Naive thymus-derived CD4-positive, alpha-beta T cell (primary cell): ENCODE measurements at regions not wholly inside any gene's neighbourhood (a gene's known extent, or its start where the extent isn't known, plus 50 kb on each side); places are given as distances from the start of the nearest gene placed in this dataset.
A peak's percentile ranks its signal among the peaks of the same experiment; 100 is the strongest.

Experiments used
- ATAC-seq: fragments of 150-1000 bp; cut with Tn5 transposase; 2 replicates; pipeline ENCODE4 v1.10.0; 2021; ENCODE audit warnings: mild to moderate bottlenecking, moderate library complexity
- CTCF ChIA-PET: fragments of 350-600 bp; sonication (Branson Sonifier 250); formaldehyde crosslinking; loops from one replicate; lab custom pipeline; 2021; ENCODE audit warnings: antibody characterized with exemption; lab: Charles Lee
- POLR2A ChIA-PET: fragments of 350-600 bp; sonication (Branson Sonifier 250); formaldehyde crosslinking; loops from one replicate; lab custom pipeline; 2021; ENCODE audit warnings: antibody characterized with exemption, inconsistent platforms; lab: Charles Lee
- DNase-seq, 9 donors: peaks; one replicate each; pipeline versions ENCODE4 v3.0.0 to v3.0.0-alpha.2; 2020 to 2022; ENCODE audit warnings: mixed read lengths in 1 of 9
- H3K27ac ChIP-seq: one replicate; pipeline ENCODE4 v1.7.0; 2013; ENCODE audit warnings: mild to moderate bottlenecking, low read depth, low read length, moderate library complexity
- H3K27me3 ChIP-seq, 2 donors: one replicate each; pipeline ENCODE4 v1.7.0; 2013; ENCODE audit warnings: low read length in 2 of 2, mild to moderate bottlenecking in 2 of 2, moderate library complexity in 2 of 2; ENCODE audit not compliant: control insufficient read depth in 2 of 2, insufficient read depth in 2 of 2
- H3K36me3 ChIP-seq, 3 experiments: 1 replicate in 2 of 3; 2 replicates in 1 of 3; pipeline ENCODE4 v1.7.0; 2013; ENCODE audit warnings: low read length in 3 of 3, mild to moderate bottlenecking in 3 of 3, moderate library complexity in 1 of 3; ENCODE audit not compliant: insufficient read depth in 3 of 3, control insufficient read depth in 2 of 3
- H3K4me1 ChIP-seq, 2 donors: one replicate each; pipeline ENCODE4 v1.7.0; 2013; ENCODE audit warnings: low read length in 2 of 2, mild to moderate bottlenecking in 2 of 2, moderate library complexity in 1 of 2; ENCODE audit not compliant: control insufficient read depth in 2 of 2, insufficient read depth in 2 of 2
- H3K4me3 ChIP-seq: 2 replicates; pipeline ENCODE4 v1.7.0; 2013; ENCODE audit warnings: mild to moderate bottlenecking, low read length
- H3K9me3 ChIP-seq, 3 experiments: 1 replicate in 2 of 3; 2 replicates in 1 of 3; pipeline ENCODE4 v1.7.0; 2013; ENCODE audit warnings: low read length in 3 of 3; ENCODE audit not compliant: control insufficient read depth in 2 of 3
- H3K27ac Mint-ChIP-seq, 9 donors: one replicate each; pipeline ENCODE4 v1.8.0; 2020 to 2022; ENCODE audit warnings: mixed read lengths in 9 of 9, mild to moderate bottlenecking in 8 of 9, moderate library complexity in 5 of 9, inconsistent platforms in 2 of 9
- H3K27me3 Mint-ChIP-seq, 5 donors: one replicate each; pipeline ENCODE4 v1.8.0; 2021 to 2022; ENCODE audit warnings: mixed read lengths in 5 of 5, mild to moderate bottlenecking in 1 of 5
- H3K36me3 Mint-ChIP-seq, 5 donors: one replicate each; pipeline ENCODE4 v1.8.0; 2020 to 2022; ENCODE audit warnings: mixed read lengths in 5 of 5, mild to moderate bottlenecking in 3 of 5, inconsistent platforms in 1 of 5
- H3K4me1 Mint-ChIP-seq, 7 donors: one replicate each; pipeline ENCODE4 v1.8.0; 2020 to 2022; ENCODE audit warnings: mixed read lengths in 7 of 7, mild to moderate bottlenecking in 3 of 7, inconsistent platforms in 1 of 7
- H3K4me3 Mint-ChIP-seq, 10 donors: one replicate each; pipeline ENCODE4 v1.8.0; 2020 to 2022; ENCODE audit warnings: mild to moderate bottlenecking in 10 of 10, mixed read lengths in 10 of 10, moderate library complexity in 6 of 10, inconsistent platforms in 2 of 10
- H3K9me3 Mint-ChIP-seq, 11 donors: one replicate each; pipeline ENCODE4 v1.8.0; 2020 to 2022; ENCODE audit warnings: mixed read lengths in 11 of 11, mild to moderate bottlenecking in 4 of 11, inconsistent platforms in 1 of 11, moderate library complexity in 1 of 11
- intact Hi-C, 2 donors: fragments of 100-400 bp; cut with micrococcal nuclease; formaldehyde crosslinking; loops; one replicate each; pipeline ENCODE4 v1.15.1; 2023

- Histone ChIP-seq H3K36me3 (no peaks in the 10 kb centered on the region), H3K4me3 (peak overlapping the region; percentile 33), H3K9me3 (no peaks in the 10 kb centered on the region), H3K4me1 (peaks cover 31 to 33% of the 10 kb centered on the region in 2 donors), H3K27ac (peak overlapping the region; percentile 67), H3K27me3 (no peaks in the 10 kb centered on the region)
- Mint-ChIP-seq H3K9me3 (no peaks in the 10 kb centered on the region), H3K27me3 (peaks cover 0 to 12% (median 0%) of the 10 kb centered on the region in 5 donors), H3K4me1 (peaks cover 27 to 47% (median 40%) of the 10 kb centered on the region in 7 donors), H3K27ac (peak overlapping the region; percentile 96 to 100 (median 99)), H3K36me3 (peaks cover 0 to 1% (median 0%) of the 10 kb centered on the region in 5 donors), H3K4me3 (peak overlapping the region; percentile 66 to 86 (median 72))
- peak; percentile 24 to 75 (median 67) for DNase-seq
- ATAC-seq, result peak; percentile 85
- ChIA-PET CTCF (interaction anchor here (0.7 to 0.8 kb wide), 3 partner anchors 16 to 161 kb away, joined by 3 to 4 read pairs (median 4); no protein-coding TSS in a partner anchor), POLR2A (interaction anchor here (0.9 to 3.2 kb wide), 8 partner anchors 17 to 145 kb away, joined by 3 to 24 read pairs (median 4); partner anchors contain the start of gene ITPKB)
- intact Hi-C loops, result loop anchor here (1.0 to 5.0 kb wide), 4 partner anchors 16 to 121 kb away; partner anchors contain the start of gene ITPKB (in 2 of the 2)
These were observed 59.6 kb upstream of the ITPKB start for GRCh38 chr1:226798427-226799411.

- no peak for DNase-seq
- Histone ChIP-seq H3K4me1 (peaks cover 31 to 33% of the 10 kb centered on the region in 2 donors), H3K27ac (no peak overlapping the region), H3K9me3 (no peaks in the 10 kb centered on the region), H3K27me3 (no peaks in the 10 kb centered on the region), H3K4me3 (no peak overlapping the region), H3K36me3 (no peaks in the 10 kb centered on the region)
- CTCF ChIA-PET, result no interaction called here
- peak overlapping the region in 1 of 10 donors; percentile 57 for H3K4me3 Mint-ChIP-seq
- POLR2A ChIA-PET, result no interaction called here
- H3K27ac Mint-ChIP-seq, result peak overlapping the region; percentile 25 to 86 (median 76)
- H3K36me3 Mint-ChIP-seq, result peaks cover 0 to 1% (median 0%) of the 10 kb centered on the region in 5 donors
- intact Hi-C loops, result loop anchor here in 1 of 2 donors (5.0 kb wide), 1 partner anchor 35 kb away; no protein-coding TSS in a partner anchor
- peaks cover 25 to 47% (median 40%) of the 10 kb centered on the region in 7 donors for H3K4me1 Mint-ChIP-seq
- no peaks in the 10 kb centered on the region for H3K9me3 Mint-ChIP-seq
- no peak for ATAC-seq
- H3K27me3 Mint-ChIP-seq, result peaks cover 0 to 19% (median 0%) of the 10 kb centered on the region in 5 donors
These were observed 58.1 kb upstream of the ITPKB start for GRCh38 chr1:226797151-226797550.

- Mint-ChIP-seq H3K4me1 (peaks cover 4 to 18% (median 12%) of the 10 kb centered on the region in 7 donors), H3K9me3 (no peaks in the 10 kb centered on the region), H3K27ac (no peak overlapping the region), H3K27me3 (peaks cover 0 to 28% (median 0%) of the 10 kb centered on the region in 5 donors), H3K36me3 (peaks cover 0 to 1% (median 0%) of the 10 kb centered on the region in 5 donors), H3K4me3 (no peak overlapping the region)
- H3K27me3 ChIP-seq, result no peaks in the 10 kb centered on the region
- POLR2A ChIA-PET, result interaction anchor here (0.6 to 2.0 kb wide), 2 partner anchors 54 to 91 kb away, joined by 3 to 9 read pairs; partner anchors contain the start of gene ITPKB
- no peaks in the 10 kb centered on the region for H3K9me3 ChIP-seq
- intact Hi-C loops, result no loop called here
- H3K27ac ChIP-seq, result no peak overlapping the region
- ATAC-seq (no peak), DNase-seq (no peak)
- H3K4me1 ChIP-seq, result peaks cover 11 to 15% of the 10 kb centered on the region in 2 donors
- no peak overlapping the region for H3K4me3 ChIP-seq
- CTCF ChIA-PET, result interaction anchor here (0.6 kb wide), 1 partner anchor 15 kb away, joined by 3 read pairs; no protein-coding TSS in a partner anchor
- no peaks in the 10 kb centered on the region for H3K36me3 ChIP-seq
These were observed 54.7 kb upstream of the ITPKB start for GRCh38 chr1:226793620-226794276.

GRCh38 chr1:226792368-226792767, 53.3 kb upstream of the ITPKB start:
- no peak for DNase-seq
- no peak overlapping the region for H3K27ac ChIP-seq
- H3K4me1 ChIP-seq, result peaks cover 3 to 6% of the 10 kb centered on the region in 2 donors
- Mint-ChIP-seq H3K4me3 (no peak overlapping the region), H3K9me3 (no peaks in the 10 kb centered on the region), H3K27ac (no peak overlapping the region), H3K4me1 (peaks cover 0 to 11% (median 4%) of the 10 kb centered on the region in 7 donors), H3K27me3 (peaks cover 0 to 32% (median 0%) of the 10 kb centered on the region in 5 donors), H3K36me3 (peaks cover 0 to 1% (median 0%) of the 10 kb centered on the region in 5 donors)
- no peaks in the 10 kb centered on the region for H3K36me3 ChIP-seq
- no peak overlapping the region for H3K4me3 ChIP-seq
- ATAC-seq, result no peak
- no peaks in the 10 kb centered on the region for H3K27me3 ChIP-seq
- H3K9me3 ChIP-seq, result no peaks in the 10 kb centered on the region
- CTCF ChIA-PET, result no interaction called here
- intact Hi-C loops, result no loop called here
- POLR2A ChIA-PET, result no interaction called here

- Histone ChIP-seq H3K9me3 (no peaks in the 10 kb centered on the region), H3K27me3 (no peaks in the 10 kb centered on the region), H3K4me1 (no peaks in the 10 kb centered on the region), H3K27ac (no peak overlapping the region), H3K4me3 (no peak overlapping the region), H3K36me3 (no peaks in the 10 kb centered on the region)
- peaks cover 0 to 6% (median 0%) of the 10 kb centered on the region in 7 donors for H3K4me1 Mint-ChIP-seq
- H3K36me3 Mint-ChIP-seq, result peaks cover 0 to 1% (median 0%) of the 10 kb centered on the region in 5 donors
- no peak overlapping the region for H3K4me3 Mint-ChIP-seq
- CTCF ChIA-PET, result no interaction called here
- ATAC-seq (no peak), DNase-seq (no peak)
- POLR2A ChIA-PET, result interaction anchor here (0.6 kb wide), 1 partner anchor 727 kb away, joined by 8 read pairs; no protein-coding TSS in a partner anchor
- peaks cover 0 to 34% (median 0%) of the 10 kb centered on the region in 5 donors for H3K27me3 Mint-ChIP-seq
- intact Hi-C loops, result no loop called here
- H3K27ac Mint-ChIP-seq, result no peak overlapping the region
- no peaks in the 10 kb centered on the region for H3K9me3 Mint-ChIP-seq
These were observed 51.6 kb upstream of the ITPKB start for GRCh38 chr1:226790545-226791181.

GRCh38 chr1:226788965-226789364, 49.9 kb upstream of the ITPKB start:
- Mint-ChIP-seq H3K27ac (no peak overlapping the region), H3K4me1 (peaks cover 0 to 6% (median 0%) of the 10 kb centered on the region in 7 donors), H3K27me3 (peaks cover 0 to 31% (median 0%) of the 10 kb centered on the region in 5 donors), H3K36me3 (peaks cover 0 to 1% (median 0%) of the 10 kb centered on the region in 5 donors), H3K9me3 (no peaks in the 10 kb centered on the region), H3K4me3 (no peak overlapping the region)
- ATAC-seq (no peak), DNase-seq (no peak)
- intact Hi-C loops, result no loop called here
- Histone ChIP-seq H3K27me3 (no peaks in the 10 kb centered on the region), H3K9me3 (no peaks in the 10 kb centered on the region), H3K4me3 (no peak overlapping the region), H3K36me3 (no peaks in the 10 kb centered on the region), H3K27ac (no peak overlapping the region), H3K4me1 (no peaks in the 10 kb centered on the region)
- POLR2A ChIA-PET, result interaction anchor here (0.8 kb wide), 1 partner anchor 17 kb away, joined by 3 read pairs; no protein-coding TSS in a partner anchor
- CTCF ChIA-PET, result no interaction called here
